ENCODE measurements at regions not wholly inside any gene's neighbourhood (a gene's known extent, or its start where the extent isn't known, plus 50 kb on each side); places are given as distances from the start of the nearest gene placed in this dataset.

GRCh38 chr20:41956338-41957074 is 338.3 kb upstream of the CHD6 start:
- H3K4me1 Mint-ChIP-seq (ENCODE audit: low read depth): no peaks in the 10 kb centered on the region
- no peaks in the 10 kb centered on the region for H3K36me3 Mint-ChIP-seq (ENCODE audit: insufficient read depth)
- H3K27me3 Mint-ChIP-seq: peaks cover 21% of the 10 kb centered on the region
- no peak for DNase-seq (ENCODE audit: low spot score, unreplicated experiment)
- H3K9me3 Mint-ChIP-seq (ENCODE audit: low read depth): no peaks in the 10 kb centered on the region
- no peak overlapping the region for H3K4me3 Mint-ChIP-seq (ENCODE audit: low read depth)
- TF ChIP-seq CTCF (IDR thresholded peaks at IDR 0.05; ENCODE audit: unreplicated experiment): peak; percentile 64
- no peak overlapping the region for H3K27ac Mint-ChIP-seq

GRCh38 chr20:41952166-41952565 is 334.0 kb upstream of the CHD6 start:
- H3K9me3 Mint-ChIP-seq (ENCODE audit: low read depth): no peaks in the 10 kb centered on the region

GRCh38 chr20:41951615-41952014 is 333.4 kb upstream of the CHD6 start:
- Mint-ChIP-seq H3K36me3 (ENCODE audit: insufficient read depth) (no peaks in the 10 kb centered on the region), H3K27me3 (peaks cover 22% of the 10 kb centered on the region), H3K9me3 (ENCODE audit: low read depth) (no peaks in the 10 kb centered on the region), H3K4me3 (ENCODE audit: low read depth) (no peak overlapping the region), H3K27ac (no peak overlapping the region), H3K4me1 (ENCODE audit: low read depth) (no peaks in the 10 kb centered on the region)
- no peak for DNase-seq (ENCODE audit: low spot score, unreplicated experiment)
- TF ChIP-seq CTCF (IDR thresholded peaks at IDR 0.05; ENCODE audit: unreplicated experiment): no peak

More at GRCh38 chr20:41952166-41952565, 334.0 kb upstream of the CHD6 start:
- Mint-ChIP-seq H3K36me3 (ENCODE audit: insufficient read depth) (no peaks in the 10 kb centered on the region), H3K27me3 (peaks cover 22% of the 10 kb centered on the region), H3K27ac (no peak overlapping the region), H3K4me1 (ENCODE audit: low read depth) (no peaks in the 10 kb centered on the region), H3K4me3 (ENCODE audit: low read depth) (no peak overlapping the region)
- TF ChIP-seq CTCF (IDR thresholded peaks at IDR 0.05; ENCODE audit: unreplicated experiment): no peak
- no peak for DNase-seq (ENCODE audit: low spot score, unreplicated experiment)

GRCh38 chr20:41939659-41940058 is 321.5 kb upstream of the CHD6 start:
- Mint-ChIP-seq H3K27me3 (peaks cover 6% of the 10 kb centered on the region), H3K4me3 (ENCODE audit: low read depth) (no peak overlapping the region), H3K4me1 (ENCODE audit: low read depth) (peaks cover 5% of the 10 kb centered on the region), H3K27ac (no peak overlapping the region), H3K9me3 (ENCODE audit: low read depth) (no peaks in the 10 kb centered on the region), H3K36me3 (ENCODE audit: insufficient read depth) (no peaks in the 10 kb centered on the region)
- no peak for TF ChIP-seq CTCF (IDR thresholded peaks at IDR 0.05; ENCODE audit: unreplicated experiment)
- DNase-seq (ENCODE audit: low spot score, unreplicated experiment): no peak

GRCh38 chr20:41938353-41938752 is 320.2 kb upstream of the CHD6 start:
- H3K27ac Mint-ChIP-seq: no peak overlapping the region
- H3K4me1 Mint-ChIP-seq (ENCODE audit: low read depth): peaks cover 5% of the 10 kb centered on the region
- no peak for TF ChIP-seq CTCF (IDR thresholded peaks at IDR 0.05; ENCODE audit: unreplicated experiment)
- no peak overlapping the region for H3K4me3 Mint-ChIP-seq (ENCODE audit: low read depth)
- H3K27me3 Mint-ChIP-seq: peaks cover 6% of the 10 kb centered on the region
- H3K36me3 Mint-ChIP-seq (ENCODE audit: insufficient read depth): no peaks in the 10 kb centered on the region
- no peaks in the 10 kb centered on the region for H3K9me3 Mint-ChIP-seq (ENCODE audit: low read depth)
- no peak for DNase-seq (ENCODE audit: low spot score, unreplicated experiment)

Measured in progenitor cell of endocrine pancreas (in vitro differentiated cells).